GM10266 (cell line): ENCODE measurements at regions not wholly inside any gene's neighbourhood (a gene's known extent, or its start where the extent isn't known, plus 50 kb on each side); places are given as distances from the start of the nearest gene placed in this dataset.

Experiments
- DNase-seq: peaks from one replicate; pipeline ENCODE4 v3.0.0; 2012; ENCODE audit errors: extremely low spot score
- TF ChIP-seq, protein P1 (sequence below): IDR thresholded peaks from 2 replicates; pipeline ENCODE4 v1.5.1; 2012; ENCODE audit warnings: mild to moderate bottlenecking, low read depth; ENCODE audit not compliant: control insufficient read depth, insufficient read depth; ENCODE audit errors: missing control alignments

DNA sequence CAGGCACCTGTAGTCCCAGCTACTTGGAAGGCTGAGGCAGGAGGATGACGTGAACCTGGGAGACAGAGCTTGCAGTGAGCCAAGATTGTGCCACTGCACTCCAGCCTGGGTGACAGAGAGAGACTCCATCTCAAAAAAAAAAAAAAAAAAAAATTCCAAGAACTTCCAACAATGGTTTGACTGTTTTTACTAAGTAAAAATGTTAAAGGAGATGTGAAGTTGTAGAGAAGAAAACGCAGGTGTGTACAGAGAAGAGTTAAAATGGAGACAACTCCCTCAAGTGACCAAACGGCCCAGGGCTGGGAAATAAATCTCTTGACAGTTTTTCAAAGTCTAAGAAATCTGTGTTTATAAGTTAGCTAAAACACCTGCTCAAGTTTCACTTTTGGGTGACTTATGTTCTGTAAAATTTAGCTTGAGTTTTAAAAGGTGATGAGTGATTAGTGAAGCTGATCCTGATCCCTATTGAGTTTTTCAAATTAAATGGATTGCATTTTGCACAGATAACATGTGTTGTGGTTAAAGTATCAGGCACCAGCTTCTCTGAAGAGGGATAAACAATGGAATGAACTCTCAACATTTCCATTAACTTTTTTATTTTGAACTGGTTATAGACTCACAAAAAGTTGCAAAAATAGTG lies 255.2 kb upstream of the CD180 start:
- no peak for DNase-seq
- TF ChIP-seq, protein P1, sequence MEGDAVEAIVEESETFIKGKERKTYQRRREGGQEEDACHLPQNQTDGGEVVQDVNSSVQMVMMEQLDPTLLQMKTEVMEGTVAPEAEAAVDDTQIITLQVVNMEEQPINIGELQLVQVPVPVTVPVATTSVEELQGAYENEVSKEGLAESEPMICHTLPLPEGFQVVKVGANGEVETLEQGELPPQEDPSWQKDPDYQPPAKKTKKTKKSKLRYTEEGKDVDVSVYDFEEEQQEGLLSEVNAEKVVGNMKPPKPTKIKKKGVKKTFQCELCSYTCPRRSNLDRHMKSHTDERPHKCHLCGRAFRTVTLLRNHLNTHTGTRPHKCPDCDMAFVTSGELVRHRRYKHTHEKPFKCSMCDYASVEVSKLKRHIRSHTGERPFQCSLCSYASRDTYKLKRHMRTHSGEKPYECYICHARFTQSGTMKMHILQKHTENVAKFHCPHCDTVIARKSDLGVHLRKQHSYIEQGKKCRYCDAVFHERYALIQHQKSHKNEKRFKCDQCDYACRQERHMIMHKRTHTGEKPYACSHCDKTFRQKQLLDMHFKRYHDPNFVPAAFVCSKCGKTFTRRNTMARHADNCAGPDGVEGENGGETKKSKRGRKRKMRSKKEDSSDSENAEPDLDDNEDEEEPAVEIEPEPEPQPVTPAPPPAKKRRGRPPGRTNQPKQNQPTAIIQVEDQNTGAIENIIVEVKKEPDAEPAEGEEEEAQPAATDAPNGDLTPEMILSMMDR: no peak

DNA sequence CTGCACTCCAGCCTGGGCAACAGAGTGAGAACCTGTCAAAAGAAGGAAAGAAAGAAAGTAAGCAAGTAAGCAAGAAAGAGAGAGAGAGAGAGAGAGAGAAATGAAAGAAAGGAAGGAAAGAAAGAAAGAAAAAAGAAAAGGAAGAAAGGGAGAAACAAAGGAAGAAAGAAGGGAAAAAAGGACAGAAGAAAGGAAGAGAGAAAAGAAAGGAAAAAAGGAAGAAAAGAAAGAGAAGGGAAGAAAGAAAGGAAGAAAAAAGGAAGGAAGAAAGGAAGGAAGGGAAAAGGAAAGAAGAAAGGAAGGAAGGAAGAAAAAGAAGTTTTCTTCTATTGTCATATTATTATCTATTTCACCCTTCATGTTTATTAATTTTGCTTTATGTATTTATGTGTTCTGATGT lies 251.1 kb upstream of the CD180 start:
- TF ChIP-seq, protein P1: no peak
- DNase-seq: no peak

DNA sequence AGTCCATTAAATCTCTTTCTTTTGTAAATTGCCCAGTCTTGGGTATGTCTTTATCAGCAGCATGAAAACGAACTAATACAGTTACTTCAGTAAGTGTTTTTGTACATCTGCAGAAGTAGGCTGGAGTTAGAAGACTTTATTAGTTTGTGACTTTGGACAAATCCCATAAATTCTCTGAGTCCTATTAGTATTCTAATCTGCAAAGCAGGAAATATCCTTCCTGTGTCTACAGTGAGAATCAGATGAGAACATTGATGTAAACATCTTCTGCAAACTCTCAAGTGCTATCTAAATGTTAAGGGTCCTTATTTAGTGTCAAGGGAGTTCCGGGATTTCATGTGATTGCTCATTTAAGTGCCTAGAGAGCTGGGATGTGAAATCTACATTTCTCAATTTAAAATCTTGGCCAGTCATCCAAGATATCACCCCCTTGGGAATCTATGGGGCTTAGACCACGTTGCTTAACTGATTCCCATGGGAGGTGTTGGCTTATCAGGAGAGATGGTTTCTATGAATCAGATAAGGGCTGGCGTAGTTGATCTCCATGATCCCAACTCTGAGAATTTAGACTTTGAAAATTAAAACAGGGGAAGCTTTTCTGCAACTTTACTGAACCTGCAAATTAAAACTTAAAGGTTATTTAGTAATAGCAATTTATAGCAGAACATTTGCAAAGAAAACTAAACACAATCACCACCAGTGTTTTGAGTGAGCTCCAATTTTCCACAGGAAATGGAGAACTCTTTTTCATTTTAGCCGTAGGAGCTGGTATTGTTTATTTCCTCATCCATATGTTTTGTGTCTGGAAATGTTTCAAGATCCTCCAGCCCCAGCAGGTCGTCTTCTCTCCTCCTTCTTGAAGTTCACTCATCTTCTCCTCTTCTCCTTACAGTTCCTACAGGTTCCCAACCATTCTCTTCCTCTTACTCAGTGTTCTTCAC lies 241.6 kb upstream of the CD180 start:
- TF ChIP-seq, protein P1: no peak
- no peak for DNase-seq

DNA sequence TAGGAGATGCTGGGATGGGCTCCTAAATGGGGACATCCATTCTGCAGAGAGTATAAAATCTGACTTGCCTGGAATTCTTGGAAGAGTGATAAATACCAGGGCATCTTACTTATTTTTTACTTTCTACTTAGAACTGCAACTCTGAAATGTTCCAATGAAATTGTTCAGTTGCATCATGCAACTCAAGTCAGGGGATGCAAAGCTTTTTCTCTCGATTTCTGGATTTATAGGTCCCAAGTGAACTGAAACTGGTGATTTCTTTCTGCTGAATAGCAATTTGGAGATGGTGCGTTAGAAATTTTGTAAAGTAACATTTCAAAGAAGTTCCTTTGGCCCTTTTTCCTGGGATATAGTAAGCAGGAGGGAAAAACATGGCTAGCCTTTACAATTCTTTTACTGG lies 238.4 kb upstream of the CD180 start:
- TF ChIP-seq, protein P1: no peak
- no peak for DNase-seq

DNA sequence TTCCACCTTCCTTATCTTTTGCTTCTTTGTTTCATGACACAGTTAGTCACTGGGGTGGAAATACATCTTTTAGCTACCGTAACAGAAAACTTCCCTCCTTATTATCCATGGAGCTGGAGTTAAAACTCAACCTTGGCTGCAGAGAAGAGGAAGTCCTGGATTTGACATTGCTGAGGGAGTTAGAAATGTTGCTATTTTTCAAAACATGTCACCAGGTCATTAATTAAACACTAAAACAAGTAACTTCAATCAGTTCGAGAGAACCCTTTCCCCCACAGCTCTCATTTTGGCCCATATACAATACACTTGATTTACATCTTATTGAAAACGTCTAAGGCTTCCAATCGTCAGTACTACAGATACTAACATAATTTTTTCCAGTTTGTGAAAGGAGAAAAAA lies 237.9 kb upstream of the CD180 start:
- TF ChIP-seq, protein P1: no peak
- no peak for DNase-seq

DNA sequence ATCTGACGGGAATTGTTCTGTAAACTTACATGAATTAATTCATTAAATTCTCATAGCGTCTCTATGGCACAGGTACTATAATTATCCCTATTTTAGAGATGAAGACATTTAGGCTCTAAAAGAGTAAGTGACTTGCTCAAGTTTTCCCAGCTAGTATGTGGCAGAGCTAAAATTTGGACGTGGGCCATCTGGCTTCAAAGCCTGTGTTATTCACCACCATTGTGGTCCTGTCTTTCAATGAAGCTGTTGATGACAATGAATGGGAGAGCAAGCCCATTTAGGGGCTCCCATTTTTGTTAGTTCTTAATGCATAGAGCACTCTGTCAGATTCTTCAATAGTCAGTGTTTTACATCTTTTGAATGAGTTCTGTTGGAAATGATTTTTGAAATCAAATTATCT lies 236.0 kb upstream of the CD180 start:
- TF ChIP-seq, protein P1: no peak
- no peak for DNase-seq

DNA sequence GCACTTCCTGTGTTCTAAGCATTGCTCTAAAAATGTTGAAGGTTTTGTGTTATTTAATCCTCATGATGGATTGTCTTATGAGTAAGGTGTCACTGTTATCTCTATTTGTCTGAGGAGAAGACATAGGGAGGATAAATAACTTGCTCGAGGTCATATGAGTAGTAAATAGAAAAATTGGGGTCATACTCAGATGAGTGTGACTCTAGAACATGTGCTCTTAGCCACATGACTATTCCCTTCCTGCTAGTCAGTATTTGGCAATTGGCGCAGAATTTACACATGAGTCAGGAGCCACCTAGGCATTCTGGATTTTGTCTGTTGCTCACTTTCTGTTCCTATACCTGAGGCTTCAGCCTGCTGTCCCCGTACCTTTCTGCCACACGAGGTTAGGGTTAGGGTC lies 234.6 kb upstream of the CD180 start:
- no peak for DNase-seq
- TF ChIP-seq, protein P1: no peak
